GM18526 (cell line): ENCODE measurements at regions not wholly inside any gene's neighbourhood (a gene's known extent, or its start where the extent isn't known, plus 50 kb on each side); places are given as distances from the start of the nearest gene placed in this dataset.

Source experiments
- POLR2A ChIP-seq: IDR thresholded peaks from 3 replicates; pipeline ENCODE4 v1.6.1; 2011; ENCODE audit not compliant: insufficient read length; ENCODE audit errors: extremely low read depth

GRCh38 chr2:118197011-118197675 is 108.9 kb downstream of the INSIG2 start:
- TF ChIP-seq POLR2A: no peak

- no peak for TF ChIP-seq POLR2A
Measured at GRCh38 chr2:118190474-118190873, 102.2 kb downstream of the INSIG2 start.

- TF ChIP-seq POLR2A: no peak
Measured at GRCh38 chr2:118186858-118187254, 98.6 kb downstream of the INSIG2 start.

DNA sequence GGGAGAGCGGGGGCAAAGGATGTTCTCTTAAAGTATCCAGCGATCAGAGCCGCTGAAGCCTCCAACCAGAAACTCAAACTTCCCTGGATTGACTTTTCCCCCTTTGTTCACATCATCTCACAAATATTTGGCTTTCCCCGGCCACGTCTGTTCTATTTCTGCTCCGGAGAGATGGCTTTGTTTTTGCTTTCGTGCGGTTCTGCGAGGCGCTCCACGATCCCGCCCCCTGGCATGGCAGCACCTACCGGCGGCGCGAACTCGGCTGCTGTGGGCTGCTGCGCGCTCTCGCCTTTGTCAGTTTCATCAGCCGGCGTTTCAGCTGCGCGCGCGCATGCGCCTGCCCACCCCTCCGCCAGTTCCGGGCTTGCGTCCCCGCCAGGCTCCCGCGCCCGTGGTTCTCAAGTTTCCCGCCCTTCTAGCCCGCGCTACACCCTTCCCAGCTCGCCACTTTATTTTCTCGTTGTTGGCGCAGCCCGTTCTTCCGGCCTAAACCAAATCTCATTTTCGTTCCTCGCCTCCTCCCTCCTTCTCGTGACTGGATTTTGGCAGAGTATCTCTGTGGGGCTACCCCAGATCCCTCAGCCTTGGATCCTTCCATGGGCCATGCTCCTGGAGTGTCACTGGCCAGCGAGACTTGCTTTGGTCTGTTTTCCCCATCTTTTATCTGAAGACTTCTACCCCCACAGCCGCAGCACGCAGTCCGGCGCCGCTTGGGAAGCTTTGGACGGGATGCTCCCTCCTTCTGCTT is 98.0 kb downstream of the INSIG2 start:
- peak; percentile 50 for TF ChIP-seq POLR2A

DNA sequence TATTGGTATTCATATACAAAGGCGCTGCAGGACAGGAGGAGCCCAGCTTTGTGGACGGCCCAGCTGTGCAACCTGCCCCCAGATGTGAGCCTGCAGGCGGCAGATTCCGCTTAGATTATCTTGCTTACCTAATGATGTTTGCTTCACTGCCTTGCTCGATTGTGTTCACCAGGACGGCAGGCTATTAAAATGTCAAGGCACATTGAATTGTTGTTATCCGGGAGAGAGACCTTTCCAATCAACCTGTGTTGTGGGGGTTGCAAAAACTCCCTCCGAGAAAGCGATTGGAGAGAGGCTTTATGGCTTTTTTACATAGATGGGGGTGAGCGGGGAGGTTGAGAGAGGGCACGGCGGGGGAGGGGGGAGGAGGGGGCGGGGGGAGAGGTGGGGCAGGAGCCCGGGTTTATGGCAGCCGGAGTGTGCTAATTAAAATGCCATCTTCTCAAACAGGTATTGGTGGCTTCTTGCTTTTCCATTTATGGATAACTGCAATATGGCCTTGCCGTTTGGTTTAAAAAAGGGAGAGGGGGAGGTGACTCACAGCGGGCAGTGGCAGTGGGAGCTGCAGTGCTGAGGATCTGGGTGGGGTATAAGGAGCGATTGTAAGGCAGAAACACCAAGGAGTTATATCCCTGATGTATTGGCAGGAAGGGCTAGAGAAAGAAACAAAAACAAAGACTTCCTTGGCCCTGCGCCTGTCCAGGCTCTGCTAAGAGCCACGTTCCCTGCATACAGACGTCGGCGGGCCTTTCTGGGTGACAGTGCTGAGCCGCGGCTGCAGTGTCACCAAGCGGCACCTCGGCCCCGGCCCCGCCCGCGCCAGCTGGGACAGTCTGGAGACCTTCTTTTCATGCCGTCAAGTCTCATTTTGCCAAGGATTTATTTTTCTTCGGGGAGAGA is 97.2 kb downstream of the INSIG2 start:
- no peak for TF ChIP-seq POLR2A

DNA sequence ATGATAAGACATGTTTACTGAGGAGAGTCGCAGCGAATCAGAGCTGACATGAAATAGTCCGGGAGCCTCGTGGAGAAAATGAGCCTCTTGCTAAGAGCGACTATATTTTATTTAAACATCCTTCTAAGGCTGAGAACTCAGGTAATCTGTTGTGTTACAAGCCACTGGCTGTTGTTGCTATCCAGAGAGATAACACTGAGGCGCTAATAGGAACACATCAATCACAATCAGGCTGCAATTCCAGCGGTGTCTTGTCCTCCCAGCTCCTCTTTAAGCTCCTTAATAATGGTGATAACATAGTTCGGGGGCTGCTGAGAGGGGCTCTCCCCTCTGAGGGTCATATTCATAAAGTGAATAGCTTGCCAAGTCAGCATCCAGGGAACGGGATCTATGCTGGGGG is 95.1 kb downstream of the INSIG2 start:
- TF ChIP-seq POLR2A: no peak

DNA sequence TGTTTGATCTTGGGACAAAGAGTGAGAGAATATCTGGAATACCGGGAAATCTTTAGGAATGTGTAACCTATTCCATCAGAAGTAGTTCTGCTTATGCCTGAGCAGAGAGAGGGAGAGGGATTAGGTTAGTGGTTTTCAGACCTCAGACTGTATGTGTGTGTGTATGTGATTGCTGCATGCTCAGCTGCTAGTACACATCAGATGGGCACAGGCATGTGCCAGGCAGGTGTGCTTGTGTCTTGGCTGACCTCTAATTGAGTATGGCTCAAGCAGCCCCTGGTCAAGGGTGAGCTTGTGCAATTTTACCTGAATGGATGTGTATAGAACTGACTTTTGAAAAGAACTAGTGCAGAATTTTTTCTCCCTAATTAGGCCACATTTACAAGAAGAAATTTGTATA is 91.2 kb downstream of the INSIG2 start:
- TF ChIP-seq POLR2A: no peak

DNA sequence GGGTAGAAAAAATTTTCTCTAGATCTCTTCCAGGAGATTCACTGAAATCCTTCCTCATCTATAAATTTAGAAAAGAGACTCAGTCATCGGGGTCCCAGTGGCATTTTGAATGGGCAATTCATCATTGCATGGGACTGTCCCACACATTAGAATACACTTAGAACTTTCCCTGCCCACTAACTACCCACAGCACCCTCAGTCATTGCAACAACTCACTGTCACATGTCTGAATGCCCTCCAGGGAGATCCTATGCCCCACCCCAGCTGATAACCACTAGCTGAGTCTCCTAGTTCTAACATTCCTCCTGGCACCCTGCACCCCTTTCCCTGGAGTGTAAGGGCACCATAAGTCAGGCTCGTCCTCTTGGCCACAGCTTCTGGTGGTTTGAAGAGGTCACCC is 89.6 kb downstream of the INSIG2 start:
- no peak for TF ChIP-seq POLR2A

DNA sequence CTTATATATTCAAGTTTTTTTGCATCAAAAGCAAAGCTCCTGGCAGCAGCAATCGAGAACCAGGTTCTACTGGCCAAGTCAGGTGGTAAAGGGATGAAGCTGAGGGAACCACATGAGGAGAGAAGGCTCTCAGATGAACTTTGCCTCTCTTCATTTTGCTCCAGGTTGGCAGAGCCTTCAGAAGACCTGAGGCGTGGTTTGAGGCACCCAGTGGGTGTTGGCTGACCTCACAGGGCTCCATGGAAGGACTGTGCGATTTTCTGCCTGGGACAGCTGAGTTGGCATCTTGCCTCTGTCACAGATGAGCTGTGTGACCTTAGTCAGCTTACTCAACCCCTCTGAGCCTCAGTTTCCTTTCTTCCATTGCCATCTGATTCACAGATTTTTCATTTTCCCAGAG is 89.0 kb downstream of the INSIG2 start:
- TF ChIP-seq POLR2A: no peak

GRCh38 chr2:118176601-118177000 is 88.3 kb downstream of the INSIG2 start:
- no peak for TF ChIP-seq POLR2A

DNA sequence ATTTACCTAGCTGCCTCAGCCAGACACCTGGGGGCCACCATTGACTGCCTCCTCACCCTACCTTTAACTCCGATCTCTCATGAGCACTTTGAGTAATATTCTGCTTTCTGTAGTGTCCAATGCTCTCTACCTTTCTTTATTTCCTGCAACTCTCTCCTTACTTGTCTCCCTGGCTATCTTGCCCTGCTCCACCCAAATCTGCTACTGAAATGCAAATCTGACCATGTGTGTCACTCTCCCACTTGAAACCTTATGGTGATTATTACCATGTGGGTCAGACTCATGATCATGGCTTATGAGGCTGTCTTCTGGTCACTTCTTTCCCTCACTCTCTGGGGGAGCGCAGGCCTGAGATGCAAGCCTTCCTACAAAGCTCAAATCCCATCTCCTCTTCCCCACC is 83.3 kb downstream of the INSIG2 start:
- no peak for TF ChIP-seq POLR2A

DNA sequence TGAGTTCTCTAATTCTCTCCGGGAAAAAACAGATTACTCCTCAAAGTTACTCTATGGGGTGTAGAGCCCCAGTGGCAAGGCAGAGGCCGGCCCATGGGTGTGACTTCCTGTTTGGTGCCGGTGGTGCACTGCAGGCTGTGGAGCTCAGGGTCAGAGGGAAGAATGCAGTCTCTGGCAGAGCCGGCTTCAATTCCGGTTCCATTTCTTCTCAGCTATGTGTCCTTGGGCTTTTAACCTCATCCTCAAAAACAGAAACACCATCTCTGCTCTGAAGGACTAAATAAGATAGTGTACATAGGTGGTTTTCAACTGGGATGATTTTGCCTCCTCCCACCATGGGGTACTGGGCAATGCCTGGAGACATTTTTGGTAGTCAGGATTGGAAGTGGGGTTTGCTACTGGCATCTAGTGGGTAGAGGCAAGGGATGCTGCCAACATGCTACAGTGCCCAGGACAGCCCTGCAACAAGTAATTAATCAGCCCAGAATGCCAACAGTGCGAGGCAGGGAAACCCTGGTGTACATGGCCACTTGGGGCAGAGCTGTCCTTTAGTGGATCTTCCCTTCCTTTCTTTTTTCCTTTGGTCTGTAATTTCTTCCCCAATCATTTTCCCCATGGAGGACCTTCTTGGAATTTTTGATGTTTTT is 81.2 kb downstream of the INSIG2 start:
- no peak for TF ChIP-seq POLR2A

- TF ChIP-seq POLR2A: no peak
Measured at GRCh38 chr2:118168615-118169014, 80.3 kb downstream of the INSIG2 start.

- TF ChIP-seq POLR2A: no peak
Measured at GRCh38 chr2:118167026-118167425, 78.8 kb downstream of the INSIG2 start.

DNA sequence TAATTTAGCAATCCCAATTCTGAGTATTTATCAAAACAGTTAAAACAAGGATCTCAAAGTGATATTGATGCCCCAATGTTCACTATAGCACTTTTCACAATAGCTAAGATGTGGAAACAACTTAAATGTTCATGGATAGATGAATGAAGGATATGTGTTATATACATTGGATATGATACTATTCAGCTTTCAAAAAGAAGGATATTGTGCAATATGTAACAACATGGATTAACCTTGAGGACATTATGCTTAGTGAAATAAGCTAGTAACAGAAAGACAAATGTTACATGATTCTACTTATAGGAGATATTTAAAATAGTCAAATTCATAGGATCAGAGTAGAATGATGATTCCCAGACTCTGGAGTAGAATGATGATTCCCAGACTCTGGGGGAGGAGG is 78.0 kb downstream of the INSIG2 start:
- TF ChIP-seq POLR2A: no peak

- no peak for TF ChIP-seq POLR2A
Measured at GRCh38 chr2:118165595-118165994, 77.3 kb downstream of the INSIG2 start.
